ENCODE measurements at regions not wholly inside any gene's neighbourhood (a gene's known extent, or its start where the extent isn't known, plus 50 kb on each side); places are given as distances from the start of the nearest gene placed in this dataset.

GRCh38 chr1:106924360-106924759 is 132.1 kb upstream of the PRMT6 start:
- TF ChIP-seq POLR2AphosphoS5 (IDR thresholded peaks at IDR 0.05) (no peak), CTCF (IDR thresholded peaks at IDR 0.05) (no peak), EP300 (IDR thresholded peaks at IDR 0.05) (no peak), POLR2A (IDR thresholded peaks at IDR 0.05) (no peak)
- Histone ChIP-seq H3K27me3 (no peaks in the 10 kb centered on the region), H3K4me3 (peak overlapping the region in 1 of 4 donors; percentile 3), H3K27ac (no peak overlapping the region), H3K4me1 (no peaks in the 10 kb centered on the region), H3K9me3 (no peaks in the 10 kb centered on the region), H3K36me3 (no peaks in the 10 kb centered on the region)
- DNase-seq, result no peak
- WGBS, 2 donors, result 59 to 65% methylated on average over 5 of the region's 5 CpGs
- ATAC-seq (ENCODE audit: low FRiP score in 2 of 2), result no peak

- no peaks in the 10 kb centered on the region for H3K36me3 ChIP-seq
These were observed 130.7 kb upstream of the PRMT6 start for GRCh38 chr1:106925750-106926149.

GRCh38 chr1:106926803-106927582 is 129.5 kb upstream of the PRMT6 start:
- no peak overlapping the region for H3K27ac ChIP-seq
- DNase-seq (no peak), ATAC-seq (ENCODE audit: low FRiP score in 2 of 2) (no peak)
- no peaks in the 10 kb centered on the region for H3K9me3 ChIP-seq
- no peak overlapping the region for H3K4me3 ChIP-seq
- no peaks in the 10 kb centered on the region for H3K4me1 ChIP-seq
- WGBS, 2 donors, result 77 to 82% methylated on average over 5 of the region's 5 CpGs
- no peaks in the 10 kb centered on the region for H3K27me3 ChIP-seq
- no peak for TF ChIP-seq POLR2AphosphoS5 (IDR thresholded peaks at IDR 0.05)
- TF ChIP-seq CTCF (IDR thresholded peaks at IDR 0.05), result no peak
- no peak for TF ChIP-seq EP300 (IDR thresholded peaks at IDR 0.05)
- TF ChIP-seq POLR2A (IDR thresholded peaks at IDR 0.05), result no peak
- no peaks in the 10 kb centered on the region for H3K36me3 ChIP-seq

More at GRCh38 chr1:106925750-106926149, 130.7 kb upstream of the PRMT6 start:
- no peak overlapping the region for H3K4me3 ChIP-seq
- no peaks in the 10 kb centered on the region for H3K27me3 ChIP-seq
- H3K4me1 ChIP-seq, result no peaks in the 10 kb centered on the region
- TF ChIP-seq POLR2AphosphoS5 (IDR thresholded peaks at IDR 0.05), result no peak
- TF ChIP-seq EP300 (IDR thresholded peaks at IDR 0.05), result no peak
- no peak for TF ChIP-seq POLR2A (IDR thresholded peaks at IDR 0.05)
- no peak for TF ChIP-seq CTCF (IDR thresholded peaks at IDR 0.05)
- H3K9me3 ChIP-seq, result no peaks in the 10 kb centered on the region
- no peak overlapping the region for H3K27ac ChIP-seq
- no peak for ATAC-seq (ENCODE audit: low FRiP score in 2 of 2)
- no peak for DNase-seq

GRCh38 chr1:106937104-106937503 is 119.4 kb upstream of the PRMT6 start:
- Histone ChIP-seq H3K27ac (no peak overlapping the region), H3K36me3 (no peaks in the 10 kb centered on the region), H3K27me3 (no peaks in the 10 kb centered on the region), H3K4me1 (no peaks in the 10 kb centered on the region), H3K9me3 (no peaks in the 10 kb centered on the region), H3K4me3 (no peak overlapping the region)
- no peak for TF ChIP-seq CTCF (IDR thresholded peaks at IDR 0.05)
- TF ChIP-seq POLR2AphosphoS5 (IDR thresholded peaks at IDR 0.05), result no peak
- TF ChIP-seq POLR2A (IDR thresholded peaks at IDR 0.05), result no peak
- TF ChIP-seq EP300 (IDR thresholded peaks at IDR 0.05), result no peak
- ATAC-seq (ENCODE audit: low FRiP score in 2 of 2) (no peak), DNase-seq (no peak)
- WGBS, 2 donors, result 57 to 59% methylated on average over 3 of the region's 3 CpGs

- Histone ChIP-seq H3K9me3 (no peaks in the 10 kb centered on the region), H3K27me3 (no peaks in the 10 kb centered on the region), H3K4me3 (no peak overlapping the region), H3K4me1 (no peaks in the 10 kb centered on the region), H3K36me3 (no peaks in the 10 kb centered on the region), H3K27ac (no peak overlapping the region)
- no peak for DNase-seq
- TF ChIP-seq EP300 (IDR thresholded peaks at IDR 0.05) (no peak), POLR2AphosphoS5 (IDR thresholded peaks at IDR 0.05) (no peak), POLR2A (IDR thresholded peaks at IDR 0.05) (no peak), CTCF (IDR thresholded peaks at IDR 0.05) (no peak)
- 59 to 76% methylated on average over 2 of the region's 2 CpGs for WGBS, 2 donors
- no peak for ATAC-seq (ENCODE audit: low FRiP score in 2 of 2)
These were observed 111.8 kb upstream of the PRMT6 start for GRCh38 chr1:106944721-106945120.
